ENCODE measurements at regions not wholly inside any gene's neighbourhood (a gene's known extent, or its start where the extent isn't known, plus 50 kb on each side); places are given as distances from the start of the nearest gene placed in this dataset.

DNA sequence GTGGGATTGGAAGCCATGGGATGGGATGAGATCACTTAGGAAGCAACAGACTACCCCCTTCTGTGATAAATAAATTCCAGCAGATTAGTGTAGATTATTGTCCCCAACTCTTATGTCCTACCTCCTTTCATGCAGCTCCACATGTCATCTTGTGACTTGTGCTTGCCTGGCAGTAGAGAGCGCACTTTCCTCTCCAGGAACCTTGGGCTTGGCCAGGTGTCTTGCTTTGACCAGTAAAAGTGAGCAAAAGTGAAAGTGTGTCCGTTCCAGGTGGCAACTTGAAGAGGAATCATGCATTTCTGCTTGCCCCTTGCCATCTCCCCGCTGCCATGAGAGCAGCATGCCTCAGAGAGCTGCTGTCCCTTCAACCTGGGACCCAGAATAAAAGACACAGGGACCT, 122.9 kb upstream of the ERG start (continued):
- TF ChIP-seq, protein P1, sequence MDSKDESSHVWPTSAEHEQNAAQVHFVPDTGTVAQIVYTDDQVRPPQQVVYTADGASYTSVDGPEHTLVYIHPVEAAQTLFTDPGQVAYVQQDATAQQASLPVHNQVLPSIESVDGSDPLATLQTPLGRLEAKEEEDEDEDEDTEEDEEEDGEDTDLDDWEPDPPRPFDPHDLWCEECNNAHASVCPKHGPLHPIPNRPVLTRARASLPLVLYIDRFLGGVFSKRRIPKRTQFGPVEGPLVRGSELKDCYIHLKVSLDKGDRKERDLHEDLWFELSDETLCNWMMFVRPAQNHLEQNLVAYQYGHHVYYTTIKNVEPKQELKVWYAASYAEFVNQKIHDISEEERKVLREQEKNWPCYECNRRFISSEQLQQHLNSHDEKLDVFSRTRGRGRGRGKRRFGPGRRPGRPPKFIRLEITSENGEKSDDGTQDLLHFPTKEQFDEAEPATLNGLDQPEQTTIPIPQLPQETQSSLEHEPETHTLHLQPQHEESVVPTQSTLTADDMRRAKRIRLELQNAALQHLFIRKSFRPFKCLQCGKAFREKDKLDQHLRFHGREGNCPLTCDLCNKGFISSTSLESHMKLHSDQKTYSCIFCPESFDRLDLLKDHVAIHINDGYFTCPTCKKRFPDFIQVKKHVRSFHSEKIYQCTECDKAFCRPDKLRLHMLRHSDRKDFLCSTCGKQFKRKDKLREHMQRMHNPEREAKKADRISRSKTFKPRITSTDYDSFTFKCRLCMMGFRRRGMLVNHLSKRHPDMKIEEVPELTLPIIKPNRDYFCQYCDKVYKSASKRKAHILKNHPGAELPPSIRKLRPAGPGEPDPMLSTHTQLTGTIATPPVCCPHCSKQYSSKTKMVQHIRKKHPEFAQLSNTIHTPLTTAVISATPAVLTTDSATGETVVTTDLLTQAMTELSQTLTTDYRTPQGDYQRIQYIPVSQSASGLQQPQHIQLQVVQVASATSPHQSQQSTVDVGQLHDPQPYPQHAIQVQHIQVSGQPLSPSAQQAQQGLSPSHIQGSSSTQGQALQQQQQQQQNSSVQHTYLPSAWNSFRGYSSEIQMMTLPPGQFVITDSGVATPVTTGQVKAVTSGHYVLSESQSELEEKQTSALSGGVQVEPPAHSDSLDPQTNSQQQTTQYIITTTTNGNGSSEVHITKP (tag by site-specific recombination; IDR thresholded peaks at IDR 0.05) = no peak
- TF ChIP-seq ZNF37A (tag by site-specific recombination; IDR thresholded peaks at IDR 0.05) (no peak), HOXC10 (CRISPR knock-in tag; IDR thresholded peaks at IDR 0.05) (no peak), ZNF324 (tag by site-specific recombination; IDR thresholded peaks at IDR 0.05) (no peak), EGR2 (tag by site-specific recombination; IDR thresholded peaks at IDR 0.05; ENCODE audit: low read depth) (no peak), ZNF776 (tag by site-specific recombination; IDR thresholded peaks at IDR 0.05; ENCODE audit: borderline replicate concordance) (no peak), ZNF560 (tag by site-specific recombination; IDR thresholded peaks at IDR 0.05; ENCODE audit: borderline replicate concordance) (no peak), ZNF132 (tag by site-specific recombination; IDR thresholded peaks at IDR 0.05; ENCODE audit: borderline replicate concordance) (no peak)
- TF ChIP-seq, protein P2, sequence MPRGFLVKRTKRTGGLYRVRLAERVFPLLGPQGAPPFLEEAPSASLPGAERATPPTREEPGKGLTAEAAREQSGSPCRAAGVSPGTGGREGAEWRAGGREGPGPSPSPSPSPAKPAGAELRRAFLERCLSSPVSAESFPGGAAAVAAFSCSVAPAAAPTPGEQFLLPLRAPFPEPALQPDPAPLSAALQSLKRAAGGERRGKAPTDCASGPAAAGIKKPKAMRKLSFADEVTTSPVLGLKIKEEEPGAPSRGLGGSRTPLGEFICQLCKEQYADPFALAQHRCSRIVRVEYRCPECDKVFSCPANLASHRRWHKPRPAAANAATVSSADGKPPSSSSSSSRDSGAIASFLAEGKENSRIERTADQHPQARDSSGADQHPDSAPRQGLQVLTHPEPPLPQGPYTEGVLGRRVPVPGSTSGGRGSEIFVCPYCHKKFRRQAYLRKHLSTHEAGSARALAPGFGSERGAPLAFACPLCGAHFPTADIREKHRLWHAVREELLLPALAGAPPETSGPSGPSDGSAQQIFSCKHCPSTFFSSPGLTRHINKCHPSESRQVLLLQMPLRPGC (tag by site-specific recombination; IDR thresholded peaks at IDR 0.05) = no peak
- TF ChIP-seq, protein P3, sequence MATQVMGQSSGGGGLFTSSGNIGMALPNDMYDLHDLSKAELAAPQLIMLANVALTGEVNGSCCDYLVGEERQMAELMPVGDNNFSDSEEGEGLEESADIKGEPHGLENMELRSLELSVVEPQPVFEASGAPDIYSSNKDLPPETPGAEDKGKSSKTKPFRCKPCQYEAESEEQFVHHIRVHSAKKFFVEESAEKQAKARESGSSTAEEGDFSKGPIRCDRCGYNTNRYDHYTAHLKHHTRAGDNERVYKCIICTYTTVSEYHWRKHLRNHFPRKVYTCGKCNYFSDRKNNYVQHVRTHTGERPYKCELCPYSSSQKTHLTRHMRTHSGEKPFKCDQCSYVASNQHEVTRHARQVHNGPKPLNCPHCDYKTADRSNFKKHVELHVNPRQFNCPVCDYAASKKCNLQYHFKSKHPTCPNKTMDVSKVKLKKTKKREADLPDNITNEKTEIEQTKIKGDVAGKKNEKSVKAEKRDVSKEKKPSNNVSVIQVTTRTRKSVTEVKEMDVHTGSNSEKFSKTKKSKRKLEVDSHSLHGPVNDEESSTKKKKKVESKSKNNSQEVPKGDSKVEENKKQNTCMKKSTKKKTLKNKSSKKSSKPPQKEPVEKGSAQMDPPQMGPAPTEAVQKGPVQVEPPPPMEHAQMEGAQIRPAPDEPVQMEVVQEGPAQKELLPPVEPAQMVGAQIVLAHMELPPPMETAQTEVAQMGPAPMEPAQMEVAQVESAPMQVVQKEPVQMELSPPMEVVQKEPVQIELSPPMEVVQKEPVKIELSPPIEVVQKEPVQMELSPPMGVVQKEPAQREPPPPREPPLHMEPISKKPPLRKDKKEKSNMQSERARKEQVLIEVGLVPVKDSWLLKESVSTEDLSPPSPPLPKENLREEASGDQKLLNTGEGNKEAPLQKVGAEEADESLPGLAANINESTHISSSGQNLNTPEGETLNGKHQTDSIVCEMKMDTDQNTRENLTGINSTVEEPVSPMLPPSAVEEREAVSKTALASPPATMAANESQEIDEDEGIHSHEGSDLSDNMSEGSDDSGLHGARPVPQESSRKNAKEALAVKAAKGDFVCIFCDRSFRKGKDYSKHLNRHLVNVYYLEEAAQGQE (tag by site-specific recombination; IDR thresholded peaks at IDR 0.05) = no peak

DNA sequence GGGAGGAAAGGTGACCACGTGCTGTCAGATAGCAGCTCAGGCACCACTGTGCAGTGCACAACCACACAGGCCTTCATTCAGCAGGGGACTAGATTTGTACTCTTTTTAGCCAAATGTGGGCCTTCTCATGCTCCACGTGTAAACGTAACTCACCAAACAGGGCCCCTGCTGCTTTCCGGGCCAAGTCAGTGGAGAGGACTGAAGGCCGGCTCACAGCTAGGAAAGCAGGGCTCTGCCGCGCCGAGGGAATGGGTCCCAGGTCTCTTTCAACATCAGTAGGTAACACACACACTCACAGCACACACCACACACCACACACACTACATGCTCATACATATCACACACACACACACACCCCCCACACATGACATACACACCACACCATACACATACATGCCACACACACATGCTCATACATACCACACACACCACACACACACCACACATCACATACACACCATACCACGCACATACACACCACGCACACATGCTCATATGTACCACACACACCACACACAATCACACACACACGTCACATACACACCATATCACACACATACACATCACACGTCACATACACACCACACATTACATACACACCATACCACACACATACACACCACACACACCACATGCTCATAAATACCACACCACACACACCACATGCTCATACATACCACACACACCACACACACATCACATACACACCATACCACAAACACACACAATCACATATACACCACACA, 124.0 kb upstream of the ERG start:
- no peaks in the 10 kb centered on the region for H3K36me3 ChIP-seq (ENCODE audit: control insufficient read depth in 2 of 2, insufficient read depth in 1 of 2, low read length in 2 of 2)
- ChIA-PET POLR2A (no interaction called here), CTCF (interaction anchor here (0.6 kb wide), 1 partner anchor 463 kb away, joined by 3 read pairs; no protein-coding TSS in a partner anchor)
- no peak overlapping the region for H3K4me3 ChIP-seq (ENCODE audit: low read depth, low read length)
- H3K4me1 ChIP-seq (ENCODE audit: control insufficient read depth, insufficient read depth, low read length) = no peaks in the 10 kb centered on the region
- H3K9me3 ChIP-seq (ENCODE audit: control insufficient read depth, insufficient read depth, low read depth, low read length) = no peaks in the 10 kb centered on the region
- no peak overlapping the region for H3K27ac ChIP-seq (ENCODE audit: extremely low read depth, low read depth, low read length)
- TF ChIP-seq, protein P4, sequence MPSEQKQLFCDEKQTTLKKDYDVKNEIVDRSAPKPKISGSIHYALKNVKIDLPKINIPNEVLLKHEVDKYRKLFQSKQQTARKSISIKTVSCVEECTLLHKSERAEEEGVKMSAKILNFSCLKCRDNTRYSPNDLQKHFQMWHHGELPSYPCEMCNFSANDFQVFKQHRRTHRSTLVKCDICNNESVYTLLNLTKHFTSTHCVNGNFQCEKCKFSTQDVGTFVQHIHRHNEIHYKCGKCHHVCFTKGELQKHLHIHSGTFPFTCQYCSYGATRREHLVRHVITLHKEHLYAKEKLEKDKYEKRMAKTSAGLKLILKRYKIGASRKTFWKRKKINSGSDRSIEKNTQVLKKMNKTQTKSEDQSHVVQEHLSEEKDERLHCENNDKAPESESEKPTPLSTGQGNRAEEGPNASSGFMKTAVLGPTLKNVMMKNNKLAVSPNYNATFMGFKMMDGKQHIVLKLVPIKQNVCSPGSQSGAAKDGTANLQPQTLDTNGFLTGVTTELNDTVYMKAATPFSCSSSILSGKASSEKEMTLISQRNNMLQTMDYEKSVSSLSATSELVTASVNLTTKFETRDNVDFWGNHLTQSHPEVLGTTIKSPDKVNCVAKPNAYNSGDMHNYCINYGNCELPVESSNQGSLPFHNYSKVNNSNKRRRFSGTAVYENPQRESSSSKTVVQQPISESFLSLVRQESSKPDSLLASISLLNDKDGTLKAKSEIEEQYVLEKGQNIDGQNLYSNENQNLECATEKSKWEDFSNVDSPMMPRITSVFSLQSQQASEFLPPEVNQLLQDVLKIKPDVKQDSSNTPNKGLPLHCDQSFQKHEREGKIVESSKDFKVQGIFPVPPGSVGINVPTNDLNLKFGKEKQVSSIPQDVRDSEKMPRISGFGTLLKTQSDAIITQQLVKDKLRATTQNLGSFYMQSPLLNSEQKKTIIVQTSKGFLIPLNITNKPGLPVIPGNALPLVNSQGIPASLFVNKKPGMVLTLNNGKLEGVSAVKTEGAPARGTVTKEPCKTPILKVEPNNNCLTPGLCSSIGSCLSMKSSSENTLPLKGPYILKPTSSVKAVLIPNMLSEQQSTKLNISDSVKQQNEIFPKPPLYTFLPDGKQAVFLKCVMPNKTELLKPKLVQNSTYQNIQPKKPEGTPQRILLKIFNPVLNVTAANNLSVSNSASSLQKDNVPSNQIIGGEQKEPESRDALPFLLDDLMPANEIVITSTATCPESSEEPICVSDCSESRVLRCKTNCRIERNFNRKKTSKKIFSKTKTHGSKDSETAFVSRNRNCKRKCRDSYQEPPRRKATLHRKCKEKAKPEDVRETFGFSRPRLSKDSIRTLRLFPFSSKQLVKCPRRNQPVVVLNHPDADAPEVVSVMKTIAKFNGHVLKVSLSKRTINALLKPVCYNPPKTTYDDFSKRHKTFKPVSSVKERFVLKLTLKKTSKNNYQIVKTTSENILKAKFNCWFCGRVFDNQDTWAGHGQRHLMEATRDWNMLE (tag by site-specific recombination; conservative IDR thresholded peaks at IDR 0.05; ENCODE audit: low read depth) = no peak
- TF ChIP-seq ZNF785 (tag by site-specific recombination; IDR thresholded peaks at IDR 0.05) (peak; percentile 47; the same call in 1 of the 2 replicates), ZNF302 (tag by site-specific recombination; IDR thresholded peaks at IDR 0.05; ENCODE audit: low read depth) (no peak), RBAK (tag by site-specific recombination; IDR thresholded peaks at IDR 0.05) (no peak), ZNF701 (tag by site-specific recombination; IDR thresholded peaks at IDR 0.05) (no peak), ZNF747 (tag by site-specific recombination; IDR thresholded peaks at IDR 0.05) (no peak), ZNF776 (tag by site-specific recombination; IDR thresholded peaks at IDR 0.05; ENCODE audit: borderline replicate concordance) (0 out of 2 replicates have a peak, but pooled peaks have one; percentile 65), OVOL3 (tag by site-specific recombination; IDR thresholded peaks at IDR 0.05) (no peak), ZNF23 (tag by site-specific recombination; IDR thresholded peaks at IDR 0.05; ENCODE audit: borderline replicate concordance) (no peak), ZFP41 (tag by site-specific recombination; IDR thresholded peaks at IDR 0.05; ENCODE audit: borderline replicate concordance) (no peak)
- TF ChIP-seq, protein P5, sequence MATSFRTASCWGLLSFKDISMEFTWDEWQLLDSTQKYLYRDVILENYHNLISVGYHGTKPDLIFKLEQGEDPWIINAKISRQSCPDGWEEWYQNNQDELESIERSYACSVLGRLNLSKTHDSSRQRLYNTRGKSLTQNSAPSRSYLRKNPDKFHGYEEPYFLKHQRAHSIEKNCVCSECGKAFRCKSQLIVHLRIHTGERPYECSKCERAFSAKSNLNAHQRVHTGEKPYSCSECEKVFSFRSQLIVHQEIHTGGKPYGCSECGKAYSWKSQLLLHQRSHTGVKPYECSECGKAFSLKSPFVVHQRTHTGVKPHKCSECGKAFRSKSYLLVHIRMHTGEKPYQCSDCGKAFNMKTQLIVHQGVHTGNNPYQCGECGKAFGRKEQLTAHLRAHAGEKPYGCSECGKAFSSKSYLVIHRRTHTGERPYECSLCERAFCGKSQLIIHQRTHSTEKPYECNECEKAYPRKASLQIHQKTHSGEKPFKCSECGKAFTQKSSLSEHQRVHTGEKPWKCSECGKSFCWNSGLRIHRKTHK (tag by site-specific recombination; IDR thresholded peaks at IDR 0.05) = no peak
